Endodermal cell (in vitro differentiated cells): ENCODE measurements at regions not wholly inside any gene's neighbourhood (a gene's known extent, or its start where the extent isn't known, plus 50 kb on each side); places are given as distances from the start of the nearest gene placed in this dataset.

Source experiments
- DNase-seq: peaks from one replicate; pipeline ENCODE4 v3.0.0-alpha.2; 2017
- H3K27ac ChIP-seq: 2 replicates; pipeline ENCODE4 v1.5.1; 2013; ENCODE audit warnings: mild to moderate bottlenecking, low read depth, low read length, moderate library complexity
- H3K27me3 ChIP-seq: 2 replicates; pipeline ENCODE4 v1.6.1; 2013; ENCODE audit warnings: mild to moderate bottlenecking, low read length, moderate library complexity; ENCODE audit not compliant: insufficient read depth, control insufficient read depth, poor library complexity, severe bottlenecking
- H3K36me3 ChIP-seq: 2 replicates; pipeline ENCODE4 v1.7.0; 2013; ENCODE audit warnings: mild to moderate bottlenecking, low read length, moderate library complexity; ENCODE audit not compliant: control insufficient read depth, insufficient read depth
- H3K4me1 ChIP-seq: one replicate; pipeline ENCODE4 v1.7.0; 2013; ENCODE audit warnings: low read length; ENCODE audit not compliant: control insufficient read depth, insufficient read depth
- H3K4me3 ChIP-seq: 2 replicates; pipeline ENCODE4 v1.5.1; 2013; ENCODE audit warnings: mild to moderate bottlenecking, low read length, moderate library complexity
- H3K9ac ChIP-seq: 2 replicates; pipeline ENCODE4 v1.6.1; 2013; ENCODE audit warnings: mild to moderate bottlenecking, low read length, moderate library complexity; ENCODE audit not compliant: poor library complexity, severe bottlenecking; ENCODE audit errors: extremely low read depth
- H3K9me3 ChIP-seq: 2 replicates; pipeline ENCODE4 v1.6.1; 2013; ENCODE audit warnings: mild to moderate bottlenecking, low read length, moderate library complexity; ENCODE audit not compliant: control insufficient read depth
- H3K27ac Mint-ChIP-seq: 2 replicates; pipeline ENCODE4 v1.8.0; 2020; ENCODE audit warnings: mixed read lengths
- H3K27me3 Mint-ChIP-seq: 2 replicates; pipeline ENCODE4 v1.8.0; 2021; ENCODE audit warnings: mild to moderate bottlenecking, mixed read lengths; ENCODE audit not compliant: insufficient read depth
- H3K36me3 Mint-ChIP-seq: 2 replicates; pipeline ENCODE4 v1.8.0; 2020; ENCODE audit warnings: low read depth, mixed read lengths
- H3K4me1 Mint-ChIP-seq: 2 replicates; pipeline ENCODE4 v1.8.0; 2020; ENCODE audit warnings: mixed read lengths
- H3K4me3 Mint-ChIP-seq: 2 replicates; pipeline ENCODE4 v1.8.0; 2020; ENCODE audit warnings: mild to moderate bottlenecking, moderate library complexity, mixed read lengths
- H3K9me3 Mint-ChIP-seq: 2 replicates; pipeline ENCODE4 v1.8.0; 2020; ENCODE audit warnings: mild to moderate bottlenecking, mixed read lengths
- CTCF ChIP-seq: fragments of 200-600 bp; sonication (generic); conservative IDR thresholded peaks from 2 replicates; pipeline ENCODE4 v1.5.0; 2021; ENCODE audit warnings: antibody characterized with exemption, mild to moderate bottlenecking
- WGBS, 2 experiments: methylation state at CpG; one replicate each; pipeline versions ENCODE4 v1.1.5 to v1.1.7; 2013; ENCODE audit warnings: missing lambda C conversion rate in 2 of 2, mixed read lengths in 1 of 2; ENCODE audit not compliant: insufficient coverage in 1 of 2, insufficient read length in 1 of 2; 5-methylcytosine and 5-hydroxymethylcytosine counted together

- H3K4me3 Mint-ChIP-seq, result no peak overlapping the region
- H3K4me1 Mint-ChIP-seq, result peaks cover 16% of the 10 kb centered on the region
- TF ChIP-seq CTCF, result no peak
- Histone ChIP-seq H3K9ac (no peak overlapping the region), H3K27ac (no peak overlapping the region), H3K27me3 (no peaks in the 10 kb centered on the region), H3K4me3 (no peak overlapping the region), H3K9me3 (no peaks in the 10 kb centered on the region), H3K4me1 (peaks cover 14% of the 10 kb centered on the region), H3K36me3 (no peaks in the 10 kb centered on the region)
- H3K9me3 Mint-ChIP-seq, result no peaks in the 10 kb centered on the region
- H3K27me3 Mint-ChIP-seq, result peaks cover 7% of the 10 kb centered on the region
- WGBS, 2 experiments, result 92 to 94% methylated on average over 2 to 5 of the region's 5 CpGs
- DNase-seq, result peak; percentile 5
- H3K36me3 Mint-ChIP-seq, result no peaks in the 10 kb centered on the region
- H3K27ac Mint-ChIP-seq, result no peak overlapping the region
Measured at GRCh38 chr3:193832833-193833413, 239.9 kb downstream of the OPA1 start.

- Histone ChIP-seq H3K4me1 (peaks cover 14% of the 10 kb centered on the region), H3K9me3 (no peaks in the 10 kb centered on the region), H3K36me3 (no peaks in the 10 kb centered on the region), H3K27ac (no peak overlapping the region), H3K27me3 (no peaks in the 10 kb centered on the region), H3K4me3 (no peak overlapping the region), H3K9ac (no peak overlapping the region)
- Mint-ChIP-seq H3K4me1 (peaks cover 18% of the 10 kb centered on the region), H3K9me3 (no peaks in the 10 kb centered on the region), H3K27ac (no peak overlapping the region), H3K36me3 (no peaks in the 10 kb centered on the region), H3K4me3 (no peak overlapping the region), H3K27me3 (peaks cover 7% of the 10 kb centered on the region)
- peak; percentile 30 for DNase-seq
- WGBS, 2 experiments, result 87 to 92% methylated on average over 10 to 11 of the region's 11 CpGs
- TF ChIP-seq CTCF, result no peak
Measured at GRCh38 chr3:193833592-193833991, 240.6 kb downstream of the OPA1 start.

- no peaks in the 10 kb centered on the region for H3K27me3 ChIP-seq
- H3K27ac Mint-ChIP-seq, result no peak overlapping the region
- H3K9me3 Mint-ChIP-seq, result no peaks in the 10 kb centered on the region
- no peak overlapping the region for H3K4me3 ChIP-seq
- H3K9ac ChIP-seq, result no peak overlapping the region
- H3K27ac ChIP-seq, result no peak overlapping the region
- no peak overlapping the region for H3K4me3 Mint-ChIP-seq
- peaks cover 18% of the 10 kb centered on the region for H3K4me1 Mint-ChIP-seq
- DNase-seq, result peak; percentile 19
- H3K9me3 ChIP-seq, result no peaks in the 10 kb centered on the region
- H3K27me3 Mint-ChIP-seq, result peaks cover 7% of the 10 kb centered on the region
- TF ChIP-seq CTCF, result no peak
- H3K36me3 ChIP-seq, result no peaks in the 10 kb centered on the region
- WGBS, 2 experiments, result 99 to 100% methylated on average over 4 to 6 of the region's 6 CpGs
- H3K36me3 Mint-ChIP-seq, result no peaks in the 10 kb centered on the region
- peaks cover 14% of the 10 kb centered on the region for H3K4me1 ChIP-seq
Measured at GRCh38 chr3:193835414-193835813, 242.4 kb downstream of the OPA1 start.
